K562 (cell line): ENCODE measurements at regions not wholly inside any gene's neighbourhood (a gene's known extent, or its start where the extent isn't known, plus 50 kb on each side); places are given as distances from the start of the nearest gene placed in this dataset.

Source experiments
- ATAC-seq: fragments of 200-7000 bp; cut with Tn5 transposase; 3 replicates; pipeline ENCODE4 v1.9.1; 2020; ENCODE audit warnings: moderate library complexity
- BruUV-seq: library from RNA; stranded (reverse); fragments of 400-500 nt; replicated peaks from 2 replicates; lab custom pipeline; 2021; lab: Mats Ljungman, UMichigan
- CTCF ChIA-PET: fragments of 300-600 bp; formaldehyde crosslinking; extraction: SDS; loops from one replicate; lab custom pipeline; 2021; ENCODE audit warnings: low intra/inter-chr PET ratio; lab: Yijun Ruan, JAX
- POLR2A ChIA-PET: fragments of 300-600, 350-650 bp; sonication (Branson Sonifier 250); formaldehyde crosslinking; extraction: SDS; loops from one replicate; lab custom pipeline; 2021; ENCODE audit warnings: antibody characterized with exemption, inconsistent platforms; lab: Yijun Ruan, JAX
- DNase-seq, 4 experiments: peaks; one replicate each; pipeline versions ENCODE4 v3.0.0 to v3.0.0-alpha.2; 2011 to 2018; ENCODE audit warnings: low spot score in 3 of 4, mixed read lengths in 3 of 4; ENCODE audit errors: extremely low read depth in 1 of 4
- FAIRE-seq: peaks from 2 replicates; lab custom pipeline; 2011; peaks lifted over from hg19 to GRCh38; lab: Jason Lieb, UNC
- H2AFZ ChIP-seq: 2 replicates; pipeline ENCODE4 v1.6.0; 2011; ENCODE audit warnings: low read depth, low read length, control low read depth, inconsistent platforms
- H3K27ac ChIP-seq: fragments of 200-600 bp; 3 replicates; pipeline ENCODE4 v1.8.0; 2011; ENCODE audit warnings: low read depth, mild to moderate bottlenecking, control low read depth, inconsistent platforms, low read length, moderate library complexity, mixed read lengths; ENCODE audit errors: extremely low read depth
- H3K27me3 ChIP-seq, 2 experiments: fragments of 300-600 bp in 1 of 2; 2 replicates in 1 of 2; 3 replicates in 1 of 2; pipeline versions ENCODE4 v1.6.0 to v1.8.0; 2011; ENCODE audit warnings: inconsistent platforms in 2 of 2, low read length in 2 of 2, mild to moderate bottlenecking in 1 of 2, mixed read lengths in 1 of 2, moderate library complexity in 1 of 2; ENCODE audit not compliant: control insufficient read depth in 2 of 2, insufficient read depth in 2 of 2
- H3K36me3 ChIP-seq: fragments of 300-600 bp; 3 replicates; pipeline ENCODE4 v1.8.0; 2011; ENCODE audit warnings: mild to moderate bottlenecking, low read length, inconsistent platforms; ENCODE audit not compliant: control insufficient read depth, insufficient read depth
- H3K4me1 ChIP-seq, 2 experiments: fragments of 200-600 bp in 1 of 2; replicated peaks in 1 of 2; 2 replicates in 1 of 2; 3 replicates in 1 of 2; pipeline versions ENCODE4 v1.5.1 to v1.8.0; 2011; ENCODE audit warnings: inconsistent platforms in 2 of 2, low read length in 2 of 2, mild to moderate bottlenecking in 1 of 2, mixed read lengths in 1 of 2, moderate library complexity in 1 of 2; ENCODE audit not compliant: control insufficient read depth in 2 of 2, insufficient read depth in 2 of 2
- H3K4me2 ChIP-seq: 2 replicates; pipeline ENCODE4 v1.6.1; 2011; ENCODE audit warnings: low read length, control low read depth, inconsistent platforms, mixed read lengths; ENCODE audit not compliant: insufficient read depth
- H3K4me3 ChIP-seq: fragments of 200-600 bp; sonication (generic), shearing (Covaris generic); 2 replicates; pipeline ENCODE4 v1.5.1; 2016; ENCODE audit warnings: control low read depth, inconsistent platforms
- H3K79me2 ChIP-seq: fragments of 200-600 bp; 3 replicates; pipeline ENCODE4 v1.8.0; 2011; ENCODE audit warnings: low read length, inconsistent platforms; ENCODE audit not compliant: control insufficient read depth, insufficient read depth
- H3K9ac ChIP-seq, 2 experiments: 2 replicates each; pipeline versions ENCODE4 v1.6.0 to v1.6.1; 2011; ENCODE audit warnings: low read depth in 2 of 2, low read length in 2 of 2, control low read depth in 1 of 2, inconsistent platforms in 1 of 2, mild to moderate bottlenecking in 1 of 2, mixed read lengths in 1 of 2; ENCODE audit not compliant: insufficient read depth in 1 of 2
- H3K9me1 ChIP-seq: one replicate; pipeline ENCODE4 v1.6.0; 2011; ENCODE audit warnings: inconsistent platforms, mild to moderate bottlenecking, low read length, moderate library complexity; ENCODE audit not compliant: control insufficient read depth, insufficient read depth
- H3K9me3 ChIP-seq: replicated peaks from 2 replicates; pipeline ENCODE4 v1.5.1; 2011; ENCODE audit warnings: low read depth, low read length, inconsistent platforms; ENCODE audit not compliant: control insufficient read depth, insufficient read depth
- H4K20me1 ChIP-seq: replicated peaks from 2 replicates; pipeline ENCODE4 v1.6.1; 2011; ENCODE audit warnings: low read length, inconsistent platforms, mixed read lengths; ENCODE audit not compliant: control insufficient read depth, insufficient read depth
- ATF7 ChIP-seq: fragments of 450-650 bp; IDR thresholded peaks from 2 replicates; pipeline ENCODE4 v1.7.1; 2014; ENCODE audit warnings: mild to moderate bottlenecking, moderate library complexity
- CREB3L1 ChIP-seq: fragments of 450-650 bp; IDR thresholded peaks from 2 replicates; pipeline ENCODE4 v1.6.1; 2014; ENCODE audit warnings: low read depth, mild to moderate bottlenecking, moderate library complexity, borderline replicate concordance
- ERF ChIP-seq: fragments of 450-650 bp; formaldehyde crosslinking; IDR thresholded peaks from 2 replicates; pipeline ENCODE4 v1.4.0; 2020; ENCODE audit warnings: mild to moderate bottlenecking, mixed read lengths
- GTF2F1 ChIP-seq: IDR thresholded peaks from 2 replicates; pipeline ENCODE4 v1.6.1; 2011; ENCODE audit warnings: low read depth, low read length, improper control_type of control experiment
- HLTF ChIP-seq: fragments of 450-650 bp; IDR thresholded peaks from 2 replicates; pipeline ENCODE4 v1.6.1; 2016
- KDM5B ChIP-seq: fragments of 200-600 bp; sonication (generic); IDR thresholded peaks from 2 replicates; pipeline ENCODE4 v1.6.1; 2012; ENCODE audit warnings: low read depth, mild to moderate bottlenecking, moderate library complexity, low read length, control low read depth, inconsistent platforms; ENCODE audit not compliant: insufficient replicate concordance
- KLF16 ChIP-seq: IDR thresholded peaks from 2 replicates; pipeline ENCODE4 v1.6.1; 2016; ENCODE audit warnings: antibody characterized with exemption
- MTA2 ChIP-seq: fragments of 450-650 bp; IDR thresholded peaks from 2 replicates; pipeline ENCODE4 v1.6.1; 2016; ENCODE audit warnings: low read depth
- PURB ChIP-seq: sonication (generic); formaldehyde crosslinking; IDR thresholded peaks from 2 replicates; pipeline ENCODE4 v1.9.0; 2021; ENCODE audit warnings: low read depth, mild to moderate bottlenecking, missing genetic modification reagents
- SNAPC5 ChIP-seq: fragments of 250-450 bp; sonication (Bioruptor Pico); IDR thresholded peaks from 2 replicates; pipeline ENCODE4 v1.8.0; 2021; ENCODE audit warnings: moderate library complexity, mild to moderate bottlenecking, inconsistent platforms
- USF1 ChIP-seq: sonication (generic); formaldehyde crosslinking; IDR thresholded peaks from 2 replicates; pipeline ENCODE4 v1.9.0; 2022; ENCODE audit warnings: mild to moderate bottlenecking, missing genetic modification reagents
- ZNF253 ChIP-seq: fragments of 250-450 bp; sonication (Bioruptor Pico); conservative IDR thresholded peaks from 2 replicates; pipeline ENCODE4 v1.6.1; 2021; ENCODE audit warnings: mild to moderate bottlenecking
- ZNF354B ChIP-seq: fragments of 250-450 bp; sonication (Bioruptor Pico); IDR thresholded peaks from 2 replicates; pipeline ENCODE4 v1.4.0; 2020
- WGBS: fragments of 100-300 bp; shearing (Covaris generic); methylation state at CpG from one replicate; pipeline ENCODE4 v1.1.6; 2016; ENCODE audit warnings: low coverage, mixed read lengths; ENCODE audit not compliant: insufficient coverage; ENCODE audit errors: missing lambda C conversion rate; 5-methylcytosine and 5-hydroxymethylcytosine counted together
- in situ Hi-C: fragments of 300-500 bp; cut with MboI; formaldehyde crosslinking; loops from 4 replicates; pipeline ENCODE4 v1.15.0; 2018; ENCODE audit warnings: inconsistent platforms, mixed read lengths
- intact Hi-C: fragments of 100-400 bp; cut with micrococcal nuclease; formaldehyde crosslinking; loops from 2 replicates; pipeline ENCODE4 v1.14.2; 2022

GRCh38 chr6:126716826-126717509 is 377.1 kb downstream of the CENPW start (continued):
- no peak for TF ChIP-seq USF1

- ATAC-seq: no peak
- no peak for FAIRE-seq
Observed at GRCh38 chr6:126718600-126719327, 378.8 kb downstream of the CENPW start.

More at GRCh38 chr6:126718600-126719327, 378.8 kb downstream of the CENPW start:
- H3K9me3 ChIP-seq: 0 out of 2 replicates have a peak, but pooled peaks cover 2% of the 10 kb centered on the region
- H4K20me1 ChIP-seq: no peaks in the 10 kb centered on the region
- no peak overlapping the region for H3K4me2 ChIP-seq
- H3K4me3 ChIP-seq: no peak overlapping the region
- H3K36me3 ChIP-seq: no peaks in the 10 kb centered on the region
- BruUV-seq: no TSS peak
- no peaks in the 10 kb centered on the region for H3K9me1 ChIP-seq
- 0% methylated on average over 4 of the region's 4 CpGs for WGBS
- intact Hi-C loops (no loop called here), in situ Hi-C loops (no loop called here)
- H3K79me2 ChIP-seq: no peaks in the 10 kb centered on the region
- no peak for DNase-seq
- H3K27ac ChIP-seq: no peak overlapping the region
- ChIA-PET POLR2A (no interaction called here), CTCF (no interaction called here)
- no peak overlapping the region for H3K9ac ChIP-seq
- no peaks in the 10 kb centered on the region for H3K27me3 ChIP-seq
- no peak for TF ChIP-seq SNAPC5 (CRISPR knock-in tag)
- TF ChIP-seq PURB (CRISPR knock-in tag): no peak
- no peak for TF ChIP-seq GTF2F1
- TF ChIP-seq MTA2: no peak
- no peak for TF ChIP-seq ZNF253 (CRISPR knock-in tag)
- no peak for TF ChIP-seq KLF16
- TF ChIP-seq ZNF354B (CRISPR knock-in tag): no peak
- TF ChIP-seq CREB3L1: no peak
- TF ChIP-seq KDM5B: no peak
- no peak for TF ChIP-seq ERF (CRISPR knock-in tag)
- no peak for TF ChIP-seq ATF7
- no peak for TF ChIP-seq HLTF
- H2AFZ ChIP-seq: no peak overlapping the region
- H3K4me1 ChIP-seq: no peaks in the 10 kb centered on the region
